Endothelial cell of umbilical vein (primary cell): ENCODE measurements at regions not wholly inside any gene's neighbourhood (a gene's known extent, or its start where the extent isn't known, plus 50 kb on each side); places are given as distances from the start of the nearest gene placed in this dataset.

Source experiments
- BruUV-seq: library from RNA; stranded (reverse); fragments of 400-500 nt; replicated peaks from 2 replicates; lab custom pipeline; 2021; lab: Mats Ljungman, UMichigan
- CTCF ChIA-PET: fragments of 300-600, 350-600 bp; sonication (Branson Sonifier 250); formaldehyde crosslinking; loops from one replicate; lab custom pipeline; 2021; ENCODE audit warnings: antibody characterized with exemption, inconsistent platforms; lab: Charles Lee
- POLR2A ChIA-PET: fragments of 300-600, 350-600 bp; sonication (Branson Sonifier 250); formaldehyde crosslinking; loops from one replicate; lab custom pipeline; 2021; ENCODE audit warnings: antibody characterized with exemption, inconsistent platforms; lab: Charles Lee
- DNase-seq: peaks from one replicate; pipeline ENCODE4 v3.0.0-alpha.2; 2011; ENCODE audit warnings: low read depth, low spot score
- FAIRE-seq: peaks from 2 replicates; lab custom pipeline; 2011; peaks lifted over from hg19 to GRCh38; lab: Jason Lieb, UNC
- H2AFZ ChIP-seq: 2 replicates; pipeline ENCODE4 v1.6.0; 2012; ENCODE audit warnings: low read depth, low read length, control low read depth, inconsistent platforms
- H3K27ac ChIP-seq: 2 replicates; pipeline ENCODE4 v1.5.1; 2011; ENCODE audit warnings: low read depth, mild to moderate bottlenecking, control low read depth, low read length, moderate library complexity; ENCODE audit not compliant: insufficient read depth
- H3K27me3 ChIP-seq, 2 experiments: 2 replicates each; pipeline versions ENCODE4 v1.6.0 to v1.6.1; 2011; ENCODE audit warnings: low read length in 2 of 2, mixed read lengths in 1 of 2; ENCODE audit not compliant: control insufficient read depth in 2 of 2, insufficient read depth in 2 of 2
- H3K36me3 ChIP-seq, 2 experiments: 2 replicates in 1 of 2; 3 replicates in 1 of 2; pipeline ENCODE4 v1.5.1; 2011; ENCODE audit warnings: low read length in 2 of 2, mild to moderate bottlenecking in 1 of 2, moderate library complexity in 1 of 2; ENCODE audit not compliant: control insufficient read depth in 2 of 2, insufficient read depth in 2 of 2; ENCODE audit errors: extremely low read depth in 1 of 2
- H3K4me1 ChIP-seq: 3 replicates; pipeline ENCODE4 v1.5.1; 2011; ENCODE audit warnings: mild to moderate bottlenecking, low read length; ENCODE audit not compliant: control insufficient read depth, insufficient read depth; ENCODE audit errors: extremely low read depth
- H3K4me2 ChIP-seq: 2 replicates; pipeline ENCODE4 v1.6.1; 2011; ENCODE audit warnings: low read length, control low read depth, mixed read lengths; ENCODE audit not compliant: insufficient read depth
- H3K4me3 ChIP-seq, 3 experiments: fragments of 200-600 bp in 1 of 3; sonication (generic), shearing (Covaris generic) in 1 of 3; replicated peaks in 1 of 3; 2 replicates each; pipeline ENCODE4 v1.5.1; 2011 to 2016; ENCODE audit warnings: control low read depth in 3 of 3, low read length in 3 of 3, mild to moderate bottlenecking in 2 of 3, inconsistent platforms in 1 of 3, low read depth in 1 of 3, moderate library complexity in 1 of 3; ENCODE audit not compliant: insufficient read depth in 1 of 3
- H3K79me2 ChIP-seq: 2 replicates; pipeline ENCODE4 v1.6.0; 2012; ENCODE audit warnings: low read length, inconsistent platforms; ENCODE audit not compliant: control insufficient read depth, insufficient read depth
- H3K9ac ChIP-seq: replicated peaks from 2 replicates; pipeline ENCODE3; 2011; ENCODE audit warnings: low read length, control low read depth; ENCODE audit not compliant: insufficient read depth; ENCODE audit errors: extremely low read depth
- H3K9me1 ChIP-seq: replicated peaks from 3 replicates; pipeline ENCODE4 v1.6.0; 2011; ENCODE audit warnings: mild to moderate bottlenecking, low read length; ENCODE audit not compliant: control insufficient read depth, insufficient read depth; ENCODE audit errors: extremely low read depth
- H3K9me3 ChIP-seq: replicated peaks from 2 replicates; pipeline ENCODE4 v1.5.1; 2012; ENCODE audit warnings: low read length, inconsistent platforms; ENCODE audit not compliant: control insufficient read depth, insufficient read depth
- H4K20me1 ChIP-seq: replicated peaks from 2 replicates; pipeline ENCODE3; 2011; ENCODE audit warnings: mild to moderate bottlenecking, low read length; ENCODE audit not compliant: control insufficient read depth, insufficient read depth; ENCODE audit errors: extremely low read depth
- EZH2 ChIP-seq: IDR thresholded peaks from 2 replicates; pipeline ENCODE4 v1.6.1; 2012; ENCODE audit warnings: borderline replicate concordance, low read depth, mild to moderate bottlenecking, moderate library complexity, low read length, inconsistent platforms; ENCODE audit not compliant: severe bottlenecking
- GATA2 ChIP-seq: IDR thresholded peaks from 2 replicates; pipeline ENCODE4 v1.7.0; 2011; ENCODE audit warnings: low read depth, mild to moderate bottlenecking, moderate library complexity, mixed read lengths, low read length; ENCODE audit not compliant: insufficient read length, insufficient read depth
- JUN ChIP-seq: IDR thresholded peaks from 2 replicates; pipeline ENCODE4 v1.6.1; 2011; ENCODE audit warnings: borderline replicate concordance, low read depth; ENCODE audit not compliant: insufficient read length, insufficient read depth
- POLR2A ChIP-seq: IDR thresholded peaks from 2 replicates; pipeline ENCODE4 v1.6.1; 2012; ENCODE audit warnings: low read depth, mild to moderate bottlenecking, control low read depth, low read length
- POLR2AphosphoS5 ChIP-seq: IDR thresholded peaks from 2 replicates; pipeline ENCODE4 v1.6.1; 2012; ENCODE audit warnings: low read depth, mild to moderate bottlenecking, control low read depth, low read length, moderate library complexity; ENCODE audit not compliant: insufficient read depth
- dilution Hi-C: fragments of 300-500 bp; cut with MboI; formaldehyde crosslinking; loops from one replicate; pipeline ENCODE4 v1.15.0; 2019; ENCODE audit warnings: low sequenced_read_pairs; ENCODE audit not compliant: extremely low pct_ligation_motif_present
- intact Hi-C: fragments of 100-400 bp; cut with micrococcal nuclease; formaldehyde crosslinking; loops from one replicate; pipeline ENCODE4 v1.10.0; 2022

- Histone ChIP-seq H2AFZ (no peak overlapping the region), H3K79me2 (no peaks in the 10 kb centered on the region), H3K4me2 (no peak overlapping the region), H4K20me1 (no peaks in the 10 kb centered on the region), H3K36me3 (no peaks in the 10 kb centered on the region), H3K4me1 (no peaks in the 10 kb centered on the region), H3K9ac (no peak overlapping the region), H3K27ac (no peak overlapping the region), H3K4me3 (no peak overlapping the region), H3K9me1 (no peaks in the 10 kb centered on the region), H3K27me3 (no peaks in the 10 kb centered on the region), H3K9me3 (no peaks in the 10 kb centered on the region)
- BruUV-seq, result no TSS peak
- TF ChIP-seq POLR2AphosphoS5 (no peak), JUN (no peak), EZH2 (no peak), GATA2 (no peak)
- dilution Hi-C loops, result no loop called here
- FAIRE-seq, result no peak
- no peak for DNase-seq
- POLR2A ChIA-PET, result no interaction called here
- CTCF ChIA-PET, result no interaction called here
- intact Hi-C loops, result no loop called here
Observed at GRCh38 chr6:131379948-131380347, 193.1 kb upstream of the ARG1 start.

- Histone ChIP-seq H3K4me2 (no peak overlapping the region), H3K9ac (no peak overlapping the region), H2AFZ (no peak overlapping the region), H3K4me3 (no peak overlapping the region), H3K27me3 (no peaks in the 10 kb centered on the region), H3K9me1 (no peaks in the 10 kb centered on the region), H3K79me2 (no peaks in the 10 kb centered on the region), H3K36me3 (no peaks in the 10 kb centered on the region), H3K4me1 (no peaks in the 10 kb centered on the region), H3K9me3 (no peaks in the 10 kb centered on the region), H4K20me1 (no peaks in the 10 kb centered on the region), H3K27ac (no peak overlapping the region)
- POLR2A ChIA-PET, result no interaction called here
- CTCF ChIA-PET, result no interaction called here
- BruUV-seq, result no TSS peak
- TF ChIP-seq POLR2A (no peak), GATA2 (no peak)
- intact Hi-C loops (no loop called here), dilution Hi-C loops (no loop called here)
- DNase-seq, result no peak
- FAIRE-seq, result no peak
Observed at GRCh38 chr6:131381052-131381708, 191.8 kb upstream of the ARG1 start.
